H1 (cell line): ENCODE measurements at regions not wholly inside any gene's neighbourhood (a gene's known extent, or its start where the extent isn't known, plus 50 kb on each side); places are given as distances from the start of the nearest gene placed in this dataset.
A peak's percentile ranks its signal among the peaks of the same experiment; 100 is the strongest.

Experiments used
- CTCF ChIA-PET: fragments of 300-600 bp; sonication (Branson Sonifier 250); formaldehyde crosslinking; loops from one replicate; lab custom pipeline; 2021; ENCODE audit not compliant: partially characterized antibody; lab: Charles Lee
- POLR2A ChIA-PET: fragments of 300-600 bp; sonication (Branson Sonifier 250); formaldehyde crosslinking; loops from one replicate; lab custom pipeline; 2021; ENCODE audit warnings: inconsistent platforms; ENCODE audit not compliant: partially characterized antibody; lab: Charles Lee
- DNase-seq, 2 experiments: peaks; one replicate each; pipeline versions ENCODE4 v3.0.0 to v3.0.0-alpha.2; 2010 to 2022; ENCODE audit warnings: low spot score in 2 of 2, low read depth in 1 of 2, mixed read lengths in 1 of 2
- FAIRE-seq: peaks from 2 replicates; lab custom pipeline; 2011; peaks lifted over from hg19 to GRCh38; lab: Jason Lieb, UNC
- H2AFZ ChIP-seq: 2 replicates; pipeline ENCODE4 v1.8.1; 2012; ENCODE audit warnings: low read length, inconsistent platforms
- H2AK5ac ChIP-seq: 2 replicates; pipeline ENCODE4 v1.6.1; 2013; ENCODE audit warnings: low read depth, low read length
- H2BK120ac ChIP-seq: replicated peaks from 2 replicates; pipeline ENCODE3; 2013; ENCODE audit warnings: low read depth, low read length, inconsistent platforms
- H2BK12ac ChIP-seq: 2 replicates; pipeline ENCODE4 v1.6.1; 2013; ENCODE audit warnings: low read depth, low read length
- H2BK15ac ChIP-seq: 2 replicates; pipeline ENCODE4 v1.6.1; 2013; ENCODE audit warnings: low read length
- H2BK20ac ChIP-seq: 2 replicates; pipeline ENCODE4 v1.6.1; 2013; ENCODE audit warnings: low read length
- H2BK5ac ChIP-seq: 2 replicates; pipeline ENCODE4 v1.6.1; 2013; ENCODE audit warnings: low read depth, low read length
- H3K14ac ChIP-seq: 2 replicates; pipeline ENCODE4 v1.6.1; 2013; ENCODE audit warnings: inconsistent platforms; ENCODE audit not compliant: insufficient read length
- H3K18ac ChIP-seq: 2 replicates; pipeline ENCODE4 v1.6.1; 2013; ENCODE audit warnings: low read length; ENCODE audit errors: extremely low read depth
- H3K23ac ChIP-seq: 2 replicates; pipeline ENCODE4 v1.6.1; 2013; ENCODE audit warnings: inconsistent platforms; ENCODE audit not compliant: insufficient read length
- H3K23me2 ChIP-seq: 2 replicates; pipeline ENCODE4 v1.6.1; 2013; ENCODE audit warnings: low read depth, low read length
- H3K27ac ChIP-seq: 2 replicates; pipeline ENCODE4 v1.6.1; 2011; ENCODE audit warnings: low read depth, low read length, inconsistent platforms
- H3K27me3 ChIP-seq, 4 experiments: replicated peaks in 1 of 4; 1 replicate in 1 of 4; 2 replicates in 3 of 4; pipeline versions ENCODE4 v1.6.1 to v1.8.1; 2011 to 2013; ENCODE audit warnings: low read length in 3 of 4, mild to moderate bottlenecking in 3 of 4, inconsistent platforms in 2 of 4, mixed read lengths in 2 of 4, moderate library complexity in 1 of 4; ENCODE audit not compliant: control insufficient read depth in 3 of 4, insufficient read depth in 3 of 4; ENCODE audit errors: extremely low read depth in 1 of 4
- H3K36me3 ChIP-seq, 4 experiments: 2 replicates each; pipeline versions ENCODE4 v1.6.1 to v1.8.1; 2011 to 2013; ENCODE audit warnings: mild to moderate bottlenecking in 4 of 4, low read length in 3 of 4, moderate library complexity in 2 of 4, control low read depth in 1 of 4, inconsistent platforms in 1 of 4; ENCODE audit not compliant: insufficient read depth in 4 of 4, control insufficient read depth in 2 of 4
- H3K4ac ChIP-seq: replicated peaks from 2 replicates; pipeline ENCODE3; 2013; ENCODE audit warnings: low read length, low read depth, mixed read lengths, inconsistent platforms; ENCODE audit not compliant: insufficient read length
- H3K4me1 ChIP-seq, 4 experiments: replicated peaks in 1 of 4; 1 replicate in 1 of 4; 2 replicates in 3 of 4; pipeline versions ENCODE4 v1.6.1 to v1.8.1; 2011 to 2013; ENCODE audit warnings: low read length in 3 of 4, inconsistent platforms in 2 of 4, mixed read lengths in 1 of 4; ENCODE audit not compliant: insufficient read depth in 4 of 4, control insufficient read depth in 3 of 4
- H3K4me2 ChIP-seq, 2 experiments: 2 replicates each; pipeline versions ENCODE4 v1.6.1 to v1.8.1; 2011 to 2013; ENCODE audit warnings: low read depth in 2 of 2, low read length in 2 of 2, control low read depth in 1 of 2, inconsistent platforms in 1 of 2, mild to moderate bottlenecking in 1 of 2; ENCODE audit not compliant: insufficient read depth in 1 of 2
- H3K4me3 ChIP-seq, 4 experiments: fragments of 200-600, 300-600 bp in 1 of 4; sonication (generic), shearing (Covaris generic), sonication (Bioruptor Twin) in 1 of 4; 2 replicates each; pipeline versions ENCODE4 v1.5.1 to v1.8.1; 2011 to 2016; ENCODE audit warnings: low read length in 4 of 4, low read depth in 3 of 4, control low read depth in 2 of 4, inconsistent platforms in 2 of 4, mild to moderate bottlenecking in 2 of 4, mixed read lengths in 1 of 4, moderate library complexity in 1 of 4; ENCODE audit not compliant: insufficient read depth in 2 of 4; ENCODE audit errors: extremely low read depth in 1 of 4
- H3K56ac ChIP-seq: replicated peaks from 2 replicates; pipeline ENCODE3; 2013; ENCODE audit warnings: low read depth, mild to moderate bottlenecking, mixed read lengths, low read length, inconsistent platforms; ENCODE audit not compliant: insufficient read length
- H3K79me1 ChIP-seq: 2 replicates; pipeline ENCODE4 v1.6.1; 2013; ENCODE audit warnings: low read depth, low read length, control low read depth
- H3K79me2 ChIP-seq, 2 experiments: 2 replicates each; pipeline versions ENCODE4 v1.6.1 to v1.8.1; 2012 to 2013; ENCODE audit warnings: low read length in 2 of 2, mild to moderate bottlenecking in 2 of 2, inconsistent platforms in 1 of 2; ENCODE audit not compliant: insufficient read depth in 2 of 2, control insufficient read depth in 1 of 2
- H3K9ac ChIP-seq, 4 experiments: replicated peaks in 1 of 4; 1 replicate in 1 of 4; 2 replicates in 3 of 4; pipeline versions ENCODE4 v1.6.1 to v1.8.1; 2011 to 2013; ENCODE audit warnings: low read depth in 3 of 4, low read length in 3 of 4, control low read depth in 2 of 4, mild to moderate bottlenecking in 2 of 4, moderate library complexity in 2 of 4, inconsistent platforms in 1 of 4; ENCODE audit errors: extremely low read depth in 1 of 4
- H3K9me3 ChIP-seq, 2 experiments: 2 replicates each; pipeline versions ENCODE4 v1.6.1 to v1.8.1; 2012 to 2013; ENCODE audit warnings: mild to moderate bottlenecking in 2 of 2, moderate library complexity in 2 of 2, control low read depth in 1 of 2, inconsistent platforms in 1 of 2, low read depth in 1 of 2, low read length in 1 of 2, mixed read lengths in 1 of 2; ENCODE audit not compliant: insufficient read depth in 2 of 2
- H4K20me1 ChIP-seq, 2 experiments: replicated peaks in 1 of 2; 2 replicates each; pipeline versions ENCODE3 to v1.8.1; 2011 to 2013; ENCODE audit warnings: inconsistent platforms in 2 of 2, low read length in 2 of 2, mild to moderate bottlenecking in 1 of 2; ENCODE audit not compliant: insufficient read depth in 2 of 2, control insufficient read depth in 1 of 2
- H4K5ac ChIP-seq: 2 replicates; pipeline ENCODE4 v1.6.1; 2013; ENCODE audit warnings: low read length, low read depth, mixed read lengths, inconsistent platforms; ENCODE audit not compliant: insufficient read length
- H4K8ac ChIP-seq: 2 replicates; pipeline ENCODE4 v1.8.0; 2013; ENCODE audit warnings: mild to moderate bottlenecking, moderate library complexity, low read length, inconsistent platforms; ENCODE audit not compliant: insufficient read depth; ENCODE audit errors: extremely low read depth
- H4K91ac ChIP-seq: replicated peaks from 2 replicates; pipeline ENCODE3; 2013; ENCODE audit warnings: low read length, mixed read lengths, inconsistent platforms; ENCODE audit not compliant: insufficient read length
- KDM4A ChIP-seq: IDR thresholded peaks from one replicate; pipeline ENCODE4 v1.7.1; 2012; ENCODE audit warnings: low read depth, mild to moderate bottlenecking, moderate library complexity, low read length, inconsistent platforms; ENCODE audit not compliant: severe bottlenecking
- MAFK ChIP-seq: IDR thresholded peaks from 2 replicates; pipeline ENCODE4 v1.6.1; 2012; ENCODE audit warnings: low read depth, mild to moderate bottlenecking, improper control_type of control experiment, low read length

- Histone ChIP-seq H3K79me2 (no peaks in the 10 kb centered on the region), H3K79me1 (no peaks in the 10 kb centered on the region), H3K4me2 (no peak overlapping the region), H4K20me1 (no peaks in the 10 kb centered on the region), H3K23me2 (no peaks in the 10 kb centered on the region), H2AK5ac (no peak overlapping the region), H3K4ac (no peak overlapping the region), H3K23ac (no peak overlapping the region), H2AFZ (no peak overlapping the region), H2BK5ac (no peak overlapping the region), H2BK20ac (no peak overlapping the region), H2BK120ac (no peak overlapping the region), H3K4me3 (no peak overlapping the region), H3K4me1 (no peaks in the 10 kb centered on the region), H3K9ac (no peak overlapping the region), H4K5ac (no peak overlapping the region), H3K27ac (no peak overlapping the region), H3K56ac (no peak overlapping the region), H4K91ac (no peak overlapping the region), H4K8ac (no peak overlapping the region), H3K27me3 (no peaks in the 10 kb centered on the region), H2BK15ac (no peak overlapping the region), H2BK12ac (no peak overlapping the region), H3K9me3 (no peaks in the 10 kb centered on the region), H3K36me3 (no peaks in the 10 kb centered on the region; a peak in 1 of 8 replicates), H3K14ac (no peak overlapping the region), H3K18ac (no peak overlapping the region)
- DNase-seq (no peak), FAIRE-seq (no peak)
- TF ChIP-seq MAFK (peak; percentile 19; the same call in 1 of the 2 replicates), KDM4A (no peak)
- ChIA-PET POLR2A (no interaction called here), CTCF (no interaction called here)
Measured at GRCh38 chr11:98798333-98798732, 222.4 kb upstream of the CNTN5 start.
